Pancreas (tissue), 10 donors: ENCODE measurements at regions not wholly inside any gene's neighbourhood (a gene's known extent, or its start where the extent isn't known, plus 50 kb on each side); places are given as distances from the start of the nearest gene placed in this dataset.

ENCODE experiments used
- ATAC-seq, 4 donors: fragments of 200-7000 bp; cut with Tn5 transposase; one replicate each; pipeline versions ENCODE4 v1.8.0 to v1.9.1; 2020; ENCODE audit warnings: mild to moderate bottlenecking in 4 of 4, moderate library complexity in 4 of 4
- DNase-seq, 6 donors: peaks; one replicate each; pipeline ENCODE4 v3.0.0-alpha.2; 2020
- FAIRE-seq: peaks from 2 replicates; lab custom pipeline; 2012; peaks lifted over from hg19 to GRCh38; lab: Jason Lieb, UNC
- H3K27ac ChIP-seq, 4 donors: fragments of 200-600 bp; sonication (generic); 1 replicate in 3 of 4; 2 replicates in 1 of 4; pipeline versions ENCODE4 v1.5.0 to v1.8.0; 2020
- H3K27me3 ChIP-seq, 4 donors: fragments of 200-600 bp; one replicate each; pipeline ENCODE4 v1.8.0; 2021
- H3K36me3 ChIP-seq, 3 donors: fragments of 200-600 bp; sonication (generic) in 1 of 3; one replicate each; pipeline versions ENCODE4 v1.5.0 to v1.8.0; 2020 to 2021
- H3K4me1 ChIP-seq, 3 donors: fragments of 200-600 bp; one replicate each; pipeline ENCODE4 v1.8.0; 2021
- H3K4me3 ChIP-seq, 4 donors: fragments of 200-600 bp; sonication (generic) in 2 of 4; one replicate each; pipeline versions ENCODE4 v1.5.0 to v1.8.0; 2020 to 2021
- H3K9me3 ChIP-seq, 4 donors: fragments of 200-600 bp; one replicate each; pipeline ENCODE4 v1.8.0; 2021
- WGBS, 2 donors: extraction: QIAGEN DNeasy Blood & Tissue Kit; methylation state at CpG; one replicate each; pipeline ENCODE4 v1.1.7; 2013; 5-methylcytosine and 5-hydroxymethylcytosine counted together
- intact Hi-C, 3 donors: fragments of 100-400 bp; cut with DNase I; formaldehyde crosslinking; loops; one replicate each; pipeline versions ENCODE4 v1.11.1 to v1.14.2; 2022
- TF ChIP-seq, protein P1 (sequence below), 4 donors: fragments of 200-600 bp; sonication (generic) in 3 of 4; IDR thresholded peaks; one replicate each; pipeline versions ENCODE4 v1.5.0 to v1.8.0; 2021; ENCODE audit warnings: antibody characterized with exemption in 4 of 4
- donor health status: healthy with polysubstance abuse.
- donor health status: DM: no; HTN: no; CAD: no; lungs with moderate emphysema.
- donor health status: DM: no; HTN: no; CAD: no.
- donor health status: control.
- donor health status: control.
- donor health status: Bipolar disorder and iron deficiency.
- donor health status: DM: yes; HTN: yes; CAD: no.
- donor health status: DM: no; HTN: no; CAD: no.
- donor health status: DM: no; HTN: no; CAD: no.
- donor health status: DM: yes; HTN: yes; CAD: no.

DNA sequence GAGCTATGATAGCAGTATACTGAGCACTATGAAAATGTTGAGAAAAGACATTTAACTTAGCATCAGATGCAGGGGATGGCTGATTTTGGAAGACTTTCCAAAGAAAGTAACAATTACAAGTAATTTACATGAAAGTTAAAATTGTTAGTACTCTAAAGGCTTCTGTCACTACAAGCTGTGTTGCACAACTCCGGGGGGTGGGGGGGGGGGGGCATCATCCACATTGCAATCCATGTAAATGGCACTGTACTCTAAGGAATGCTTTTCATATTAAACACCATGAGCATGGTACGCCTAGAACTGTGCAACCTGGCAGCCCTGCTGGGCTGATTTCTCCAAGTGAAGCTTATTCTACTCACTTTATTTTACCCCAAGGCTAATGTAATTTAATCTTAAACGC is 363.4 kb downstream of the TMA16 start:
- Histone ChIP-seq H3K27me3 (no peaks in the 10 kb centered on the region), H3K4me1 (no peaks in the 10 kb centered on the region), H3K36me3 (no peaks in the 10 kb centered on the region), H3K4me3 (no peak overlapping the region), H3K9me3 (no peaks in the 10 kb centered on the region), H3K27ac (no peak overlapping the region)
- intact Hi-C loops = no loop called here
- WGBS, 2 donors = 52 to 63% methylated on average over 3 of the region's 3 CpGs
- TF ChIP-seq, protein P1, sequence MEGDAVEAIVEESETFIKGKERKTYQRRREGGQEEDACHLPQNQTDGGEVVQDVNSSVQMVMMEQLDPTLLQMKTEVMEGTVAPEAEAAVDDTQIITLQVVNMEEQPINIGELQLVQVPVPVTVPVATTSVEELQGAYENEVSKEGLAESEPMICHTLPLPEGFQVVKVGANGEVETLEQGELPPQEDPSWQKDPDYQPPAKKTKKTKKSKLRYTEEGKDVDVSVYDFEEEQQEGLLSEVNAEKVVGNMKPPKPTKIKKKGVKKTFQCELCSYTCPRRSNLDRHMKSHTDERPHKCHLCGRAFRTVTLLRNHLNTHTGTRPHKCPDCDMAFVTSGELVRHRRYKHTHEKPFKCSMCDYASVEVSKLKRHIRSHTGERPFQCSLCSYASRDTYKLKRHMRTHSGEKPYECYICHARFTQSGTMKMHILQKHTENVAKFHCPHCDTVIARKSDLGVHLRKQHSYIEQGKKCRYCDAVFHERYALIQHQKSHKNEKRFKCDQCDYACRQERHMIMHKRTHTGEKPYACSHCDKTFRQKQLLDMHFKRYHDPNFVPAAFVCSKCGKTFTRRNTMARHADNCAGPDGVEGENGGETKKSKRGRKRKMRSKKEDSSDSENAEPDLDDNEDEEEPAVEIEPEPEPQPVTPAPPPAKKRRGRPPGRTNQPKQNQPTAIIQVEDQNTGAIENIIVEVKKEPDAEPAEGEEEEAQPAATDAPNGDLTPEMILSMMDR (IDR thresholded peaks at IDR 0.05) = no peak
- FAIRE-seq (no peak), ATAC-seq (no peak), DNase-seq (no peak)

DNA sequence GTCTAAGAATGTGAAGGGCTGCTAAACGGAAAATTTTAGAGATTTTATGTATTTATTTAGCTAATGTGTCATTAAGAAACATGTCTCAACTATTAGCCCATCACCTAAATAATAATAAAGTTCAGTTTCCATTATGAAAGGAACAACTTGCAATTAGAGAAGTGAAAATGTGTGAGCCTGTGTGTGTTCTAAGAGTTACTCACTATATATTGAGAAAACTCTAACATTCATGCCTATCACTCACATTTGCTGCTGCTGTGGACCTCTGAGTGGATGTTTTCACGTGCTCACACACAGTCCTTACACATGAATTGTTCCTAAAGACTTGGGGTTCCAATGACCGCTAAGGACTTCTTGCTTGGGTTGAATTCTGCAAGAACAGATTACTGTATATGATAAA is 364.0 kb downstream of the TMA16 start:
- FAIRE-seq (no peak), ATAC-seq (no peak), DNase-seq (no peak)
- 48 to 63% methylated on average over 3 of the region's 3 CpGs for WGBS, 2 donors
- Histone ChIP-seq H3K4me3 (no peak overlapping the region), H3K27me3 (no peaks in the 10 kb centered on the region), H3K36me3 (no peaks in the 10 kb centered on the region), H3K9me3 (no peaks in the 10 kb centered on the region), H3K4me1 (no peaks in the 10 kb centered on the region), H3K27ac (no peak overlapping the region)
- TF ChIP-seq, protein P1 (IDR thresholded peaks at IDR 0.05) = no peak
- intact Hi-C loops = no loop called here

DNA sequence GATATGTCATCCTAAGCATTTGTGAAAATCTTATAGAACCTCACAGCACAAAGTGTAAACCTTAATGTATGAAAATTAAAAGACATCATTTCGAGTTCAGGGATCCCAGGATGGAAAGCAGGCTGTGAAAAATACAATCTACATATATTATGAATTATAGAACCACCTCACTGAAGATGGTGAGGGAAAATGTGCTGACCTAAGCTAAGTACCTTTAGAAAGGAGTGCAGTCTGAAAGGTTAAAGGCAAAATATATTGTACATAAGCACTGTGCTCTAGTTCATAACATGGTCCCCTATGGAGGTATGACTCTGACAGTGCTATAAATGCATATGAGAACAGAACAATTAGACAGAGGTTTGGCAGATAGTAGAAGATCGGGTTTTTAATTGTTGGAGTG is 368.6 kb downstream of the TMA16 start:
- no peak for ATAC-seq
- no peak for DNase-seq
- TF ChIP-seq, protein P1 (IDR thresholded peaks at IDR 0.05) = no peak
- Histone ChIP-seq H3K4me3 (no peak overlapping the region), H3K27ac (no peak overlapping the region), H3K9me3 (no peaks in the 10 kb centered on the region), H3K27me3 (no peaks in the 10 kb centered on the region), H3K36me3 (no peaks in the 10 kb centered on the region), H3K4me1 (no peaks in the 10 kb centered on the region)
- 38 to 44% methylated on average over 2 of the region's 2 CpGs for WGBS, 2 donors
- FAIRE-seq = no peak
- intact Hi-C loops = no loop called here

DNA sequence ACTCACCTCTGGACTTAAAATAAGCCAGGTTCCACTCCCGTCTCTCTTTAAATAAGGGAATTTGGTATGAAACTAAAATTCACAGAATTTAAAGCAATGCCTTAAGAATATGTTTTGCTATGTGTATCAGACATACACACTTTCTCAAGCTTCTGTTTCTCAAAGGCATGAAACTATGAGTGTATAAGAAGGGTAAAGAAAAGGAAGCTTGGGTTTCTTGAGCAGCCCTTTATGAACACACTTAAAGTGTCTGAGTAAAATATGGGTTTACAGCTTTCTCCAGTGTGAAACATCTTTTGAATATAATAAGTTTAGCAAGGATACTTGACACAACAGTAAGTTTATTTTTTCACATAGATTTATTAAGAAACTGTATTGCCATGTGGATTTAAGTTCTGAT is 370.5 kb downstream of the TMA16 start:
- no peaks in the 10 kb centered on the region for H3K27me3 ChIP-seq
- WGBS, 2 donors = 53 to 71% methylated on average over 1 of the region's 1 CpG
- no peaks in the 10 kb centered on the region for H3K9me3 ChIP-seq
- ATAC-seq (no peak), FAIRE-seq (no peak), DNase-seq (no peak)
- H3K4me1 ChIP-seq = no peaks in the 10 kb centered on the region
- H3K27ac ChIP-seq = no peak overlapping the region
- TF ChIP-seq, protein P1 (IDR thresholded peaks at IDR 0.05) = no peak
- no peaks in the 10 kb centered on the region for H3K36me3 ChIP-seq
- intact Hi-C loops = no loop called here
- no peak overlapping the region for H3K4me3 ChIP-seq

DNA sequence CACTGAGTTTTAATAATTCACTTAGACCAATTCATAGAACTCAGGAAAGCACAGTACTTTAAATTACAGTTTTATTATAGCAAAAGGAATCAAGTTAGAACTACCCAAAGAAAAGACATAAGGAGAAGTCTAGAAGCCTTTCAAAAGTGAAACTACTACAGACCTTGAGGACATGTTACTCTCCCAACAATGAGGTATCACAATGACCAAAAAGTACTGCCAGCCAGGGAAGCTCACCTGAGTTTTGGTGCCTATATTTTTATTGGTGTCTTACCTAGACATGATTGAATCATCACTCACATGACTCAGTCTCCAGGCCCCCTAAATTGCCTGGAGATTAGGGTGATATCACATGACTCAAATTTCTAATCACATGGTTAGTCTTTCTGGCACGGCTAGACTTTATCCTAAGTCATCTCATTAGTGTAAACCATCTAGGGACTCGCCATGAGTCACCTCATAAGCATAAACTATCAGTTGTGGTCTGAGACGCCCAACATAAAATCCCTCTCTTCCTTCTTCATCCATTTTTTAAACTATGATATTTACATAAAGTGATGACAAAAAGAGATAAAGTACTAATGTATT is 372.3 kb downstream of the TMA16 start:
- Histone ChIP-seq H3K4me1 (no peaks in the 10 kb centered on the region), H3K36me3 (no peaks in the 10 kb centered on the region), H3K27me3 (no peaks in the 10 kb centered on the region), H3K9me3 (no peaks in the 10 kb centered on the region), H3K27ac (no peak overlapping the region), H3K4me3 (no peak overlapping the region)
- FAIRE-seq (no peak), DNase-seq (no peak), ATAC-seq (no peak)
- TF ChIP-seq, protein P1 (IDR thresholded peaks at IDR 0.05) = no peak
- intact Hi-C loops = no loop called here
- WGBS, 2 donors = 51 to 70% methylated on average over 3 of the region's 3 CpGs
